MCF 10A (cell line): ENCODE measurements at regions not wholly inside any gene's neighbourhood (a gene's known extent, or its start where the extent isn't known, plus 50 kb on each side); places are given as distances from the start of the nearest gene placed in this dataset.

Source experiments
- BruUV-seq: library from RNA; stranded (reverse); fragments of 400-500 nt; replicated peaks from 2 replicates; lab custom pipeline; 2021; lab: Mats Ljungman, UMichigan
- CTCF ChIA-PET: fragments of 300-600 bp; sonication (Branson Sonifier 250); formaldehyde crosslinking; extraction: SDS; loops from one replicate; lab custom pipeline; 2021; ENCODE audit warnings: antibody characterized with exemption, inconsistent platforms; lab: Yijun Ruan, JAX
- POLR2A ChIA-PET: fragments of 300-600, 350-650 bp; sonication (Branson Sonifier 250); formaldehyde crosslinking; extraction: SDS; loops from one replicate; lab custom pipeline; 2020; ENCODE audit warnings: antibody characterized with exemption, inconsistent platforms; lab: Yijun Ruan, JAX
- DNase-seq: peaks from one replicate; pipeline ENCODE4 v3.0.0-alpha.2; 2018; ENCODE audit not compliant: unreplicated experiment
- H3K27ac Mint-ChIP-seq: one replicate; pipeline ENCODE4 v1.8.0; 2022; ENCODE audit warnings: mild to moderate bottlenecking, low read depth, mixed read lengths; ENCODE audit not compliant: unreplicated experiment
- H3K27me3 Mint-ChIP-seq: one replicate; pipeline ENCODE4 v1.8.0; 2022; ENCODE audit warnings: mixed read lengths; ENCODE audit not compliant: insufficient read depth, unreplicated experiment
- H3K36me3 Mint-ChIP-seq: one replicate; pipeline ENCODE4 v1.8.0; 2022; ENCODE audit warnings: mild to moderate bottlenecking, moderate library complexity, mixed read lengths; ENCODE audit not compliant: insufficient read depth, unreplicated experiment
- H3K4me1 Mint-ChIP-seq: one replicate; pipeline ENCODE4 v1.8.0; 2022; ENCODE audit warnings: mixed read lengths; ENCODE audit not compliant: insufficient read depth, unreplicated experiment
- H3K4me3 Mint-ChIP-seq: one replicate; pipeline ENCODE4 v1.8.0; 2022; ENCODE audit warnings: mild to moderate bottlenecking, moderate library complexity, mixed read lengths; ENCODE audit not compliant: unreplicated experiment
- H3K9me3 Mint-ChIP-seq: one replicate; pipeline ENCODE4 v1.8.0; 2022; ENCODE audit warnings: mixed read lengths; ENCODE audit not compliant: unreplicated experiment
- intact Hi-C: fragments of 100-400 bp; cut with micrococcal nuclease; formaldehyde crosslinking; loops from 2 replicates; pipeline ENCODE4 v1.14.1; 2022
- TF ChIP-seq, protein P1 (sequence below): fragments of 200-600 bp; IDR thresholded peaks from one replicate; pipeline ENCODE4 v1.8.0; 2022; ENCODE audit warnings: antibody characterized with exemption, mild to moderate bottlenecking; ENCODE audit not compliant: unreplicated experiment

- Mint-ChIP-seq H3K4me1 (no peaks in the 10 kb centered on the region), H3K4me3 (no peak overlapping the region), H3K9me3 (no peaks in the 10 kb centered on the region), H3K27me3 (peaks cover 75% of the 10 kb centered on the region), H3K27ac (no peak overlapping the region), H3K36me3 (no peaks in the 10 kb centered on the region)
- BruUV-seq = no TSS peak
- TF ChIP-seq, protein P1, sequence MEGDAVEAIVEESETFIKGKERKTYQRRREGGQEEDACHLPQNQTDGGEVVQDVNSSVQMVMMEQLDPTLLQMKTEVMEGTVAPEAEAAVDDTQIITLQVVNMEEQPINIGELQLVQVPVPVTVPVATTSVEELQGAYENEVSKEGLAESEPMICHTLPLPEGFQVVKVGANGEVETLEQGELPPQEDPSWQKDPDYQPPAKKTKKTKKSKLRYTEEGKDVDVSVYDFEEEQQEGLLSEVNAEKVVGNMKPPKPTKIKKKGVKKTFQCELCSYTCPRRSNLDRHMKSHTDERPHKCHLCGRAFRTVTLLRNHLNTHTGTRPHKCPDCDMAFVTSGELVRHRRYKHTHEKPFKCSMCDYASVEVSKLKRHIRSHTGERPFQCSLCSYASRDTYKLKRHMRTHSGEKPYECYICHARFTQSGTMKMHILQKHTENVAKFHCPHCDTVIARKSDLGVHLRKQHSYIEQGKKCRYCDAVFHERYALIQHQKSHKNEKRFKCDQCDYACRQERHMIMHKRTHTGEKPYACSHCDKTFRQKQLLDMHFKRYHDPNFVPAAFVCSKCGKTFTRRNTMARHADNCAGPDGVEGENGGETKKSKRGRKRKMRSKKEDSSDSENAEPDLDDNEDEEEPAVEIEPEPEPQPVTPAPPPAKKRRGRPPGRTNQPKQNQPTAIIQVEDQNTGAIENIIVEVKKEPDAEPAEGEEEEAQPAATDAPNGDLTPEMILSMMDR = no peak
- POLR2A ChIA-PET = no interaction called here
- intact Hi-C loops = no loop called here
- CTCF ChIA-PET = interaction anchor here (1.2 kb wide), 1 partner anchor 88 kb away, joined by 3 read pairs; no protein-coding TSS in a partner anchor
- DNase-seq = no peak
These were observed 102.3 kb upstream of the PCBD1 start for GRCh38 chr10:70990681-70991080.

- TF ChIP-seq, protein P1 = no peak
- BruUV-seq = no TSS peak
- no peak overlapping the region for H3K27ac Mint-ChIP-seq
- intact Hi-C loops = no loop called here
- POLR2A ChIA-PET = no interaction called here
- H3K36me3 Mint-ChIP-seq = no peaks in the 10 kb centered on the region
- DNase-seq = no peak
- no peaks in the 10 kb centered on the region for H3K9me3 Mint-ChIP-seq
- H3K4me1 Mint-ChIP-seq = no peaks in the 10 kb centered on the region
- no peak overlapping the region for H3K4me3 Mint-ChIP-seq
- CTCF ChIA-PET = interaction anchor here (1.2 kb wide), 1 partner anchor 89 kb away, joined by 3 read pairs; no protein-coding TSS in a partner anchor
- peaks cover 82% of the 10 kb centered on the region for H3K27me3 Mint-ChIP-seq
These were observed 103.1 kb upstream of the PCBD1 start for GRCh38 chr10:70991140-70992124.

DNA sequence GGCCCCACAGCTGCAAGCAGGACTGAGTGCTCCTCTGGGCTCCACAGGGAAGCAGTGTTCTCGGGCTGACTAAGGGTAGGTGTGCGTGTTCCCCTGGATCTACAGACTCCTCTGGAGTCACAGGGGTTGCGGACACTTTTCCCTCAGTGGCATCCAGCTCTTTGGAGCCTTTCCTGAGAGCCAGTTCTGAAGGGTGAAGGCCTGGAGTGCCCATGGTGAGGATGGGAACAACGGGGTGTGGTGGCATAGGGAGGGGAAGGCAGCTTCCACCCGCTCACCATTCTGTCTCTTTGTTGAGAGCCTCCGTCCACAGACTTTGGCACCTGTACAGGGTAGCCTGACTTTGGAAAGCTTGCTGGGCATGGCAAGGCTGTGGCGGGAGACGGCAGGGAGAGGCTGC, 104.1 kb upstream of the PCBD1 start:
- intact Hi-C loops = no loop called here
- H3K27ac Mint-ChIP-seq = no peak overlapping the region
- no TSS peak for BruUV-seq
- H3K27me3 Mint-ChIP-seq = peaks cover 84% of the 10 kb centered on the region
- no peaks in the 10 kb centered on the region for H3K36me3 Mint-ChIP-seq
- H3K4me1 Mint-ChIP-seq = no peaks in the 10 kb centered on the region
- TF ChIP-seq, protein P1 = no peak
- ChIA-PET CTCF (no interaction called here), POLR2A (no interaction called here)
- no peak overlapping the region for H3K4me3 Mint-ChIP-seq
- DNase-seq = no peak
- no peaks in the 10 kb centered on the region for H3K9me3 Mint-ChIP-seq

- Mint-ChIP-seq H3K27ac (no peak overlapping the region), H3K27me3 (peaks cover 81% of the 10 kb centered on the region), H3K4me3 (no peak overlapping the region), H3K4me1 (no peaks in the 10 kb centered on the region), H3K9me3 (no peaks in the 10 kb centered on the region), H3K36me3 (no peaks in the 10 kb centered on the region)
- ChIA-PET POLR2A (no interaction called here), CTCF (interaction anchor here (0.6 kb wide), 1 partner anchor 1270 kb away, joined by 3 read pairs; no protein-coding TSS in a partner anchor)
- DNase-seq = no peak
- BruUV-seq = no TSS peak
- TF ChIP-seq, protein P1 = no peak
- intact Hi-C loops = no loop called here
These were observed 104.7 kb upstream of the PCBD1 start for GRCh38 chr10:70993051-70993450.
